ENCODE measurements at regions not wholly inside any gene's neighbourhood (a gene's known extent, or its start where the extent isn't known, plus 50 kb on each side); places are given as distances from the start of the nearest gene placed in this dataset.

DNA sequence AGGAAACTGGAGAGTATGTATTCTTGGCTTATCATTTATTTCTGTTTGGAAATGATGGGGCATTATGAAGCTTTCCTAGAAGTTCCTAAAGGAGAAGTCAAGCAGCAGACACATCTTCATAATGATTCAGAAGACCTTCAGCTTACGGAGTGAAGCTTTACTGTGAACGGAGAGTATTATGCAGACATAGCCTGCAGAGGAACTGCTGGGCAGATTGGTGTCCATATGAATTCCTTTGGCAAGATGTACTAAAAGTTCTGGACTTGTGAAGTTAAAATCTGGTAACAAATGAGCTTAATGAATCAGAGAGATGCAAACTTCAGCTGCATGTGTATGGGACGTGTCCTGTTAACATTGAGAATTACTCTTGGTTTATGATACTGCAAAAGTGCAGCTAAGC, 60.1 kb downstream of the NABP1 start:
- DNase-seq (ENCODE audit: low read depth) = no peak

GRCh38 chr2:191738667-191739066, 60.7 kb downstream of the NABP1 start:
- no peak for DNase-seq (ENCODE audit: low read depth)

GRCh38 chr2:191739194-191739593, 61.3 kb downstream of the NABP1 start:
- DNase-seq (ENCODE audit: low read depth) = no peak

DNA sequence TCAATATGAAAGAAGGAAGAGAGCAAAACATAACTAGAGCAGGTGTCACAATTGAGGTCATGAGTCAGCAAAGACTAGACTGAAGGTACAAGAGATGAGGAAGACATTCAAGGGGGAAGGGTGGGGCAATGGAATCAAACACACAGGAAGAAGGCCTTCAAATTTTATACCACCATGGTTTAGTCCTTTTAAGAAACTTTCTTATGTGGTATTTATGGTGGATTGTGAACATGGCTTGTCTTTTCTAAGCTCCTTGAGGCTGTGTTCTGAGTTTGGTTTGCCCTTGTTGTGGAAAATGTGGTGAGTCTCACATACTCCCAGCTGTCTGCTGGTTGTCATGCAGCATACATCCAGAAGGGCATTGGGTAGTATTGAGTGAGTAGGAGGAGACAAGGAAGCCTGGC, 62.1 kb downstream of the NABP1 start:
- no peak for DNase-seq (ENCODE audit: low read depth)

DNA sequence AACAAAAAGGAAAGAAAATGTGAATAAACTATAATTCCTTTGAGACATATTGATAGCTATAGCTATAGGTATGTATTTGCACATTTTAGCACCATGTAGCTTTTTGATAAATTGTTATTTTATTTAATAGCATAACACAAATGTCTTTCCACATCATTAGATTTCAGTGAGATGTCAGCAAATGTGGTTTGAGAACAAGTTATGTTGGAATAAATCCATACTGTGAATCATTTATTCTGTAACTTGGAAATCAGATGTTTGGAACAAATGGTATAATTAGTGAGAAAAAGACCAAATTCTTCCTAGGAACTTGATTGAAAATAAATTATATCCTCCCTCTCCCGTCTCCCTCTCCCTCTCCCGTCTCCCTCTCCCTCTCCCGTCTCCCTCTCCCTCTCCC, 62.8 kb downstream of the NABP1 start:
- DNase-seq (ENCODE audit: low read depth) = no peak

DNA sequence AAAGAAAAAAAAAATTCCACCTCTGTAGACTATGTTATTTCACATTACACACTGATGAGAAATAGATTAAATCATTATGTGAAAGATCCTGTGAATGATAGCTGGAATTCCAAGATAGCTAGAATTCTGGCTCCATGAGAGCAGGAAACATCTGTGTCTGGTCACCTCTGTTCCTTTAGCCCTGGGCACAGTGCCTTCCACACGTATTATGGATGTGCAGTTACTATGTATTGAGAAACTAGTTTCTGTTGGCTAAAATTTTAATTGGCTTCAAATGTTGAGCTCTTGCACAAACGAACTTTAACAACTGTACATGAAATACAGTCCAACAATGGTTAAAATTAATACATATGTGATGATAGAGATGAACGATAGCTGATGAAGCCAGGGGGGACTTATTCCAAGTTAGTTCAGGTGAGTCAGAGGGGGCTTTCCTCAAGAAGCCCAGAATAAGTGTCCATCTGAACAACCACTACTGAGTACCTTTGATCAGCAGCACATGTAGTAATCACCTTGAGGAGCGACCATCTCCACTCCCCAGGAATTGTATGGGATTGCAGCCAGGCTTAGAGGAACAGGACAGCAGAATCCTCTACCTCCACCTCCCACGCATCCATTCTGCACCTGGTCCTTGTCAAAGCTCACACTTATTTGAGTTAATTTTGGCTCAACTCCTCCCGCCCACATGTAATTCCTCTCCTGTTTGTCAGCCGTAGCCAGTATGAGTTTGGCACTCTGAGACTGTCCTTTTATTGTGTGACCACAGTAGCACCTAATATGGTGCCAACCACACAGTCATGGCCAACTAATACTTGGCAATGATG, 68.6 kb downstream of the NABP1 start:
- DNase-seq (ENCODE audit: low read depth) = peak; percentile 38

DNA sequence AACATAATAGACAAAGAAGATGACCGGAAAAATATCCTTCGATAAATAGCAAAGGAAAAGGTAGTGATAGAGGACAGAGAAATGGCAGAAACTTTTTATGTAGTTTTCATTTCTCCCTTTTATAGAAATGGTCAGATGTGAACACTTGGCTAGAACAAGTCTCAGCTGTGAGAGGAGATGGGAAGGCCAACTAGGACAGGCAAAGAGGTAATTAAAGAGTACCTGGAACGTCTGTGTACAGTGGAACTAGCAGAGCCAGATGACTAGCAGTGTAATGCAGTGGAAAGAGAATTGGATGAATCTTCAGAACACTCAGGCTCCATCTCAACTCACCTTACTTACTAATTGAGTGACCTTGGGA, 69.2 kb downstream of the NABP1 start:
- DNase-seq (ENCODE audit: low read depth) = no peak

GRCh38 chr2:191748059-191748461, 70.1 kb downstream of the NABP1 start:
- no peak for DNase-seq (ENCODE audit: low read depth)

GRCh38 chr2:191748528-191749180, 70.7 kb downstream of the NABP1 start:
- DNase-seq (ENCODE audit: low read depth) = no peak

- DNase-seq (ENCODE audit: low read depth) = no peak
Measured at GRCh38 chr2:191749181-191749540, 71.2 kb downstream of the NABP1 start.

- no peak for DNase-seq (ENCODE audit: low read depth)
Measured at GRCh38 chr2:191754103-191754502, 76.2 kb downstream of the NABP1 start.

DNA sequence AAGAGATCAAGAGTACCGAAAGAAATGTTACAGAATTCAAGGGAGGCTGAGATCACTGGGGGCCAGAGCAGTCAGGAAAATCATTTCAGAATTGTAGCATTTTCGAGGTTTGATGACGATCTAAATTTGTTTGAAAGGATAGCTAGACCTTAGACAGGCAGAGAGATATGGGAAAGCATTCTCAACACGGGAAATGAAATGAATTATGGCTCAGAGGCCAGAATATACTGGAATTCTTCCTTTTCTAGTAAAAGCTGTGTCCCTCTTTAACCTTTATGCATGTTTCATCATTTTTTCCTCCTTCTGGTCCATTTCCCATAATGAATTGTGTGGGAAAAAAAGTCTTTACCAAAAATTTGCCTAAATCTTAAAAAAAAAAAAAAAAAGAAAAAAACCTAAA, 78.8 kb downstream of the NABP1 start:
- DNase-seq (ENCODE audit: low read depth) = no peak

DNA sequence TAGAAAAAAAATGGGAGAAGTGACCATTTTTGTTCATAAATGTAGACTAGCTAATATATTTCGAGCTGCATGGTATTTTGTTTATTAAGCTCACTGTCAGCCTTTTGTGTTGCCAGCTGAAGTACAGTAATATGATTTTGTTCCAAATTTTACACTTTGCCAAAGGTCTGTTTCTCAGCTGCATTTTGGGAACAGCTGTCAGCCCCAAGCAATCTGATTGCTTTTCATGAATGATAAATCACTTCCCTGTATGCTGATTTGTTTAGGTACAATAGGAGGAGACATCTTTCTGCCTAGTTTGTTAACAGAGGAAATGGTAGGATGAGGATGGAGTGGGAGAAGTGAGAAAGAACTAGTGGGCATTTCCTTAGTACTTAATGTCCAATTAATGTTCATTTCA, 79.3 kb downstream of the NABP1 start:
- no peak for DNase-seq (ENCODE audit: low read depth)

- no peak for DNase-seq (ENCODE audit: low read depth)
Measured at GRCh38 chr2:191758518-191759507, 80.9 kb downstream of the NABP1 start.

GRCh38 chr2:191759680-191760079, 81.7 kb downstream of the NABP1 start:
- DNase-seq (ENCODE audit: low read depth) = no peak

DNA sequence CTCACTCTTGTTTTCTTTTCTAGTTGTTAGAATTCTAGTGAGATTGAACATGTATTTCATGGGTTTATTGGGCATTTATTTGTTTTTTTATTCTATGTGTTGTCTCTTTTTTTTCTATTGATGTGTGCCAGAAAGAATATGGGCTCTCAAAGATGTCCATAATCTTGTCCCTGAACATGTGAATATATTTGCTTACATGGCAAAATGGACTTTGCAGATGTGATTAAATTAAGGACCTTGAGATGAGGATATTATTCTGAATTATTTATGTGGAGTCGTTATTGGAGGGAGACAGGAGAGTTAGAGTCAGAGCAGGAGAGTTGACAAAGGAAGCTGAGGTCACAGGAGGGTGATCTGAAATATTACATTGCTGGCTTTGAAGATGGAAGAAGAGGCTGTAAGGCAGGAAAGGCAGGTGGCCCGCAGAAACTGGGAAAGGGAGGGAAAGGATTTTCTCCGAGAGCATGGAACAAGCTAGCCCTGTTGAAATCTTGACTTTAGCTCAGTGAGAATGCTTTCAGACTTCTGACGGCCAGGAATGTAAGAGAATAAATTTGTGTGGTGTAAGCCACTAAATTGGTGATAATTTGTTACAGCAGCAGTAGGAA, 82.8 kb downstream of the NABP1 start:
- DNase-seq (ENCODE audit: low read depth) = no peak

- no peak for DNase-seq (ENCODE audit: low read depth)
Measured at GRCh38 chr2:191773136-191773535, 73.8 kb downstream of the CAVIN2 start.

- DNase-seq (ENCODE audit: low read depth) = no peak
Measured at GRCh38 chr2:191777351-191777750, 69.5 kb downstream of the CAVIN2 start.

GRCh38 chr2:191778041-191778440, 68.8 kb downstream of the CAVIN2 start:
- no peak for DNase-seq (ENCODE audit: low read depth)

DNA sequence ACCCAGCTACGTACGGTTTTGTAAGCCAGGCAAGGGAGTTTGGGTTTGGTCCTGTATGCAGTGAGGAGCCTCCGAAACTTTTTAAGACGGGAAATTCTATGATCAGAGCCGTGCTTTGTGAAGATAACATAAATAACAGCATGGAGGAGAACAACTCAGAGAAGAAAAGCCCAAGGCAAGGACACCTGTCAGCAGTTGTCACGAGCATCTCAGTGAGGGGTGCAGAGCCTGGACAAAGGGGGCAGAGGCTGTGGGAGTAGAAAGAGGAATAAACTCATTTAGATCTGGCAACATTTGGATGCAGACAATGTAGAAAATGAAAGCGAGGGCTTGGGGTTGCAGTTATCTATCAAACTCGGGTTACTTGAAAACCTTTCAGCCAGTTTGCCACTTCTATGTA, 64.5 kb downstream of the CAVIN2 start:
- no peak for DNase-seq (ENCODE audit: low read depth)

DNA sequence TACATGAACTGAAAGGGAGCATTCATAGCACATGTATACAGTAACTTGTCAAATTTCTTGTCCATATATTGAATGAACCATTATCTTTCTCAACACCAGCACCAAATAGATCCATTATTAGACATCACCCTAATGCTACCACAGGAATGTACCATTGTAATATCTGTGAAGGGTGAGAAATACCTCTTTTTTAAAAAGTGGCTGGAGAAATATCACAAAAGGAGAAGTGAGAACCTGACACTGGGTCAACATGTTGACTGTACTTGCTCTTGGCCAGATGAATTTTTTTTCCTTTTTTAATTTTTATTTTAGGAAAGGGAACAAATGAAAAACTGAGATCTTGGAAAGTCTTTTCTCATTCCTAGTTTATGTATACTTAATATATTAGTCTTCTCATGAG, 63.5 kb downstream of the CAVIN2 start:
- DNase-seq (ENCODE audit: low read depth) = no peak
